ENCODE measurements at regions not wholly inside any gene's neighbourhood (a gene's known extent, or its start where the extent isn't known, plus 50 kb on each side); places are given as distances from the start of the nearest gene placed in this dataset.

- TF ChIP-seq POLR2AphosphoS5 (IDR thresholded peaks at IDR 0.05; ENCODE audit: low read depth) = no peak
- no peak for TF ChIP-seq CTCF (IDR thresholded peaks at IDR 0.05; ENCODE audit: insufficient read depth, low read length)
Observed at GRCh38 chr10:33533612-33534011, 199.1 kb upstream of the NRP1 start.

Data from HL-60 (cell line).